PC-9 (cell line): ENCODE measurements at regions not wholly inside any gene's neighbourhood (a gene's known extent, or its start where the extent isn't known, plus 50 kb on each side); places are given as distances from the start of the nearest gene placed in this dataset.
A peak's percentile ranks its signal among the peaks of the same experiment; 100 is the strongest.

Experiments used
- BruUV-seq: library from RNA; stranded (reverse); fragments of 400-500 nt; replicated peaks from 2 replicates; lab custom pipeline; 2021; lab: Mats Ljungman, UMichigan
- CTCF ChIA-PET: fragments of 300-600 bp; sonication (Branson Sonifier 250); formaldehyde crosslinking; loops from one replicate; lab custom pipeline; 2022; ENCODE audit warnings: antibody characterized with exemption; lab: Charles Lee
- POLR2A ChIA-PET: fragments of 300-600 bp; sonication (Branson Sonifier 250); formaldehyde crosslinking; loops from one replicate; lab custom pipeline; 2022; ENCODE audit warnings: antibody characterized with exemption; ENCODE audit not compliant: unreplicated experiment; lab: Charles Lee
- DNase-seq, 2 experiments: peaks; one replicate each; pipeline versions ENCODE4 v3.0.0 to v3.0.0-alpha.2; 2015 to 2022; ENCODE audit warnings: mixed read lengths in 1 of 2
- H2AFZ ChIP-seq: fragments of 200-600 bp; sonication (generic); 2 replicates; pipeline ENCODE4 v1.8.1; 2017; ENCODE audit warnings: antibody characterized with exemption
- H3F3A ChIP-seq: fragments of 200-600 bp; sonication (generic); 2 replicates; pipeline ENCODE4 v1.8.1; 2017; ENCODE audit warnings: antibody characterized with exemption, mild to moderate bottlenecking, low read depth; ENCODE audit not compliant: insufficient read depth
- H3K27ac ChIP-seq: fragments of 200-600 bp; sonication (generic); 2 replicates; pipeline ENCODE4 v1.6.1; 2016; ENCODE audit warnings: mixed run types
- H3K27me3 ChIP-seq: fragments of 200-600 bp; sonication (generic); 2 replicates; pipeline ENCODE4 v1.6.1; 2016; ENCODE audit warnings: low read depth, mixed run types; ENCODE audit not compliant: insufficient read depth
- H3K36me3 ChIP-seq: fragments of 200-600 bp; sonication (generic); 2 replicates; pipeline ENCODE4 v1.6.1; 2016; ENCODE audit warnings: low read depth, mixed run types
- H3K4me1 ChIP-seq: fragments of 200-600 bp; sonication (generic); replicated peaks from 2 replicates; pipeline ENCODE4 v1.6.1; 2016; ENCODE audit warnings: mixed run types; ENCODE audit not compliant: insufficient read depth
- H3K4me2 ChIP-seq: fragments of 200-600 bp; sonication (generic); 2 replicates; pipeline ENCODE4 v1.6.1; 2017; ENCODE audit warnings: mixed run types
- H3K4me3 ChIP-seq: fragments of 200-600 bp; sonication (generic); 2 replicates; pipeline ENCODE4 v1.6.1; 2016; ENCODE audit warnings: mixed run types
- H3K79me2 ChIP-seq: fragments of 200-600 bp; sonication (generic); 2 replicates; pipeline ENCODE4 v1.6.1; 2017; ENCODE audit warnings: low read depth, mixed run types
- H3K9me2 ChIP-seq: fragments of 200-600 bp; sonication (generic); 2 replicates; pipeline ENCODE4 v1.8.1; 2017; ENCODE audit warnings: mild to moderate bottlenecking; ENCODE audit not compliant: insufficient read depth
- H3K9me3 ChIP-seq: fragments of 200-600 bp; sonication (generic); 2 replicates; pipeline ENCODE4 v1.8.1; 2016; ENCODE audit warnings: low read depth; ENCODE audit not compliant: insufficient read depth
- H4K20me1 ChIP-seq: fragments of 200-600 bp; sonication (generic); 2 replicates; pipeline ENCODE4 v1.8.1; 2017; ENCODE audit not compliant: insufficient read depth
- EZH2 ChIP-seq: fragments of 200-600 bp; sonication (generic); IDR thresholded peaks from 2 replicates; pipeline ENCODE4 v1.8.0; 2017; ENCODE audit warnings: antibody characterized with exemption, low read depth
- intact Hi-C: fragments of 100-400 bp; cut with micrococcal nuclease; formaldehyde crosslinking; loops from one replicate; pipeline ENCODE4 v1.10.0; 2022; ENCODE audit not compliant: unreplicated experiment
- TF ChIP-seq, protein P1 (sequence below): fragments of 200-600 bp; sonication (generic); conservative IDR thresholded peaks from 2 replicates; pipeline ENCODE4 v1.6.1; 2017; ENCODE audit warnings: mixed run types, antibody characterized with exemption, mild to moderate bottlenecking, moderate library complexity

- H3K36me3 ChIP-seq: no peaks in the 10 kb centered on the region
- DNase-seq: no peak
- ChIA-PET POLR2A (interaction anchor here (0.8 kb wide), 1 partner anchor 123 kb away, joined by 3 read pairs; no protein-coding TSS in a partner anchor), CTCF (no interaction called here)
- H3K4me3 ChIP-seq: no peak overlapping the region
- BruUV-seq: no TSS peak
- H3K27ac ChIP-seq: no peak overlapping the region
- 0 out of 2 replicates have a peak, but pooled peaks cover 6% of the 10 kb centered on the region for H3K4me1 ChIP-seq
- intact Hi-C loops: no loop called here
- no peaks in the 10 kb centered on the region for H3K27me3 ChIP-seq
- no peak overlapping the region for H3K4me2 ChIP-seq
- H3K79me2 ChIP-seq: no peaks in the 10 kb centered on the region
- no peaks in the 10 kb centered on the region for H4K20me1 ChIP-seq
- no peak for TF ChIP-seq EZH2
- TF ChIP-seq, protein P1, sequence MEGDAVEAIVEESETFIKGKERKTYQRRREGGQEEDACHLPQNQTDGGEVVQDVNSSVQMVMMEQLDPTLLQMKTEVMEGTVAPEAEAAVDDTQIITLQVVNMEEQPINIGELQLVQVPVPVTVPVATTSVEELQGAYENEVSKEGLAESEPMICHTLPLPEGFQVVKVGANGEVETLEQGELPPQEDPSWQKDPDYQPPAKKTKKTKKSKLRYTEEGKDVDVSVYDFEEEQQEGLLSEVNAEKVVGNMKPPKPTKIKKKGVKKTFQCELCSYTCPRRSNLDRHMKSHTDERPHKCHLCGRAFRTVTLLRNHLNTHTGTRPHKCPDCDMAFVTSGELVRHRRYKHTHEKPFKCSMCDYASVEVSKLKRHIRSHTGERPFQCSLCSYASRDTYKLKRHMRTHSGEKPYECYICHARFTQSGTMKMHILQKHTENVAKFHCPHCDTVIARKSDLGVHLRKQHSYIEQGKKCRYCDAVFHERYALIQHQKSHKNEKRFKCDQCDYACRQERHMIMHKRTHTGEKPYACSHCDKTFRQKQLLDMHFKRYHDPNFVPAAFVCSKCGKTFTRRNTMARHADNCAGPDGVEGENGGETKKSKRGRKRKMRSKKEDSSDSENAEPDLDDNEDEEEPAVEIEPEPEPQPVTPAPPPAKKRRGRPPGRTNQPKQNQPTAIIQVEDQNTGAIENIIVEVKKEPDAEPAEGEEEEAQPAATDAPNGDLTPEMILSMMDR: no peak
- no peaks in the 10 kb centered on the region for H3K9me2 ChIP-seq
- no peak overlapping the region for H2AFZ ChIP-seq
- H3K9me3 ChIP-seq: no peaks in the 10 kb centered on the region
- H3F3A ChIP-seq: no peaks in the 10 kb centered on the region; the same call in 1 of the 2 replicates
Observed at GRCh38 chr7:46681865-46682503, 760.9 kb upstream of the IGFBP3 start.

DNA sequence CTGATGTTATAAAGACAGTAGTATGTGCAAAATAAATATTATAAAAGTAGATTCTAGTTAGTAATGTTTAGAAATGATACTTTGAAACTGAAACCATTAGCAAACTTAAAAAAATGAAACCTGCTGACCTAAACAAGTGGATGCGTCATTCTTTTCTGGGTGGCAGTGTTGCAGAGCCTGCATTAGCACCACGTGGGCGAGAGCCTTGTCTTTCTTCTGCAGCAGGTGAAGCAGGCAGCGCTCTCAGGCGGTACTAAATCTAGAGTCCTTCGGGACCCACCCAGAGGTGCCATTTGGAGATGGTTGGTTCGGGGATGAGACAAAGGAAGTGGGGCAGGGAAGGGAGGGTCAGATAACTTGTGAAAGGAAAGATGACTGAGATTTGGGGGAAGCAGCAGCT is 759.1 kb upstream of the IGFBP3 start:
- ChIA-PET CTCF (no interaction called here), POLR2A (no interaction called here)
- Histone ChIP-seq H3K4me3 (no peak overlapping the region), H3K79me2 (no peaks in the 10 kb centered on the region), H3K27me3 (no peaks in the 10 kb centered on the region), H3K9me2 (no peaks in the 10 kb centered on the region), H2AFZ (no peak overlapping the region), H3K4me1 (0 out of 2 replicates have a peak, but pooled peaks cover 6% of the 10 kb centered on the region), H3K27ac (no peak overlapping the region), H3F3A (no peaks in the 10 kb centered on the region; the same call in 1 of the 2 replicates), H3K36me3 (no peaks in the 10 kb centered on the region), H3K9me3 (no peaks in the 10 kb centered on the region), H4K20me1 (no peaks in the 10 kb centered on the region), H3K4me2 (no peak overlapping the region)
- DNase-seq: peak in 1 of 2 experiments; percentile 49
- TF ChIP-seq, protein P1: no peak
- no peak for TF ChIP-seq EZH2
- no TSS peak for BruUV-seq
- intact Hi-C loops: no loop called here

- DNase-seq: no peak
- H3K4me1 ChIP-seq: 0 out of 2 replicates have a peak, but pooled peaks cover 6% of the 10 kb centered on the region
- no peaks in the 10 kb centered on the region for H4K20me1 ChIP-seq
- BruUV-seq: no TSS peak
- H3K4me2 ChIP-seq: no peak overlapping the region
- POLR2A ChIA-PET: no interaction called here
- intact Hi-C loops: no loop called here
- no peaks in the 10 kb centered on the region for H3K36me3 ChIP-seq
- H3K79me2 ChIP-seq: no peaks in the 10 kb centered on the region
- TF ChIP-seq EZH2: no peak
- TF ChIP-seq, protein P1: no peak
- no peaks in the 10 kb centered on the region for H3K9me3 ChIP-seq
- H3K27ac ChIP-seq: no peak overlapping the region
- CTCF ChIA-PET: no interaction called here
- no peaks in the 10 kb centered on the region; the same call in 1 of the 2 replicates for H3F3A ChIP-seq
- H3K27me3 ChIP-seq: no peaks in the 10 kb centered on the region
- H3K4me3 ChIP-seq: no peak overlapping the region
- peak overlapping the region; percentile 35; the same call in 1 of the 2 replicates for H2AFZ ChIP-seq
- H3K9me2 ChIP-seq: no peaks in the 10 kb centered on the region
Observed at GRCh38 chr7:46679671-46680070, 758.6 kb upstream of the IGFBP3 start.
